Kidney (tissue), 13 donors: ENCODE measurements at regions not wholly inside any gene's neighbourhood (a gene's known extent, or its start where the extent isn't known, plus 50 kb on each side); places are given as distances from the start of the nearest gene placed in this dataset.

ENCODE experiments used
- DNase-seq, 5 donors: peaks; one replicate each; pipeline ENCODE4 v3.0.0-alpha.2; 2013 to 2020
- FAIRE-seq: peaks from 2 replicates; lab custom pipeline; 2012; peaks lifted over from hg19 to GRCh38; lab: Jason Lieb, UNC
- H3K27ac ChIP-seq, 2 donors: one replicate each; pipeline ENCODE4 v1.7.0; 2013; ENCODE audit warnings: low read depth in 2 of 2, low read length in 2 of 2, inconsistent platforms in 1 of 2
- H3K27me3 ChIP-seq: one replicate; pipeline ENCODE4 v1.7.1; 2013; ENCODE audit warnings: low read length, inconsistent platforms; ENCODE audit not compliant: control insufficient read depth, insufficient read depth
- H3K36me3 ChIP-seq, 3 donors: one replicate each; pipeline versions ENCODE4 v1.7.0 to v1.7.1; 2013; ENCODE audit warnings: low read length in 3 of 3, control low read depth in 1 of 3, inconsistent platforms in 1 of 3; ENCODE audit not compliant: insufficient read depth in 3 of 3, control insufficient read depth in 2 of 3
- H3K4me1 ChIP-seq, 3 donors: one replicate each; pipeline versions ENCODE4 v1.7.0 to v1.7.1; 2013; ENCODE audit warnings: low read length in 3 of 3, inconsistent platforms in 1 of 3, low read depth in 1 of 3; ENCODE audit not compliant: control insufficient read depth in 2 of 3, insufficient read depth in 2 of 3
- H3K4me3 ChIP-seq, 3 donors: one replicate each; pipeline versions ENCODE4 v1.7.0 to v1.8.1; 2013; ENCODE audit warnings: low read length in 3 of 3, control low read depth in 1 of 3, inconsistent platforms in 1 of 3
- H3K9ac ChIP-seq, 3 donors: one replicate each; pipeline versions ENCODE4 v1.7.0 to v1.7.1; 2013; ENCODE audit warnings: low read length in 3 of 3, control low read depth in 1 of 3, inconsistent platforms in 1 of 3
- H3K9me3 ChIP-seq, 3 donors: one replicate each; pipeline versions ENCODE4 v1.7.0 to v1.7.1; 2013; ENCODE audit warnings: low read length in 3 of 3, control low read depth in 1 of 3, inconsistent platforms in 1 of 3; ENCODE audit not compliant: control insufficient read depth in 2 of 3, insufficient read depth in 1 of 3
- intact Hi-C: fragments of 100-400 bp; cut with DNase I; formaldehyde crosslinking; loops from one replicate; pipeline ENCODE4 v1.11.1; 2022
- TF ChIP-seq, protein P1 (sequence below): IDR thresholded peaks from 3 replicates; pipeline ENCODE4 v1.5.1; 2012; ENCODE audit warnings: mild to moderate bottlenecking, moderate library complexity, borderline replicate concordance; ENCODE audit not compliant: insufficient read depth; ENCODE audit errors: extremely low read depth
- donor health status: control.
- donor health status: control.
- donor health status: control.
- donor health status: control.
- donor health status: control.
- donor health status: DM: yes; HTN: yes; CAD: no.
- donor health status: Normal renal cell carcinoma (clear cell type).

DNA sequence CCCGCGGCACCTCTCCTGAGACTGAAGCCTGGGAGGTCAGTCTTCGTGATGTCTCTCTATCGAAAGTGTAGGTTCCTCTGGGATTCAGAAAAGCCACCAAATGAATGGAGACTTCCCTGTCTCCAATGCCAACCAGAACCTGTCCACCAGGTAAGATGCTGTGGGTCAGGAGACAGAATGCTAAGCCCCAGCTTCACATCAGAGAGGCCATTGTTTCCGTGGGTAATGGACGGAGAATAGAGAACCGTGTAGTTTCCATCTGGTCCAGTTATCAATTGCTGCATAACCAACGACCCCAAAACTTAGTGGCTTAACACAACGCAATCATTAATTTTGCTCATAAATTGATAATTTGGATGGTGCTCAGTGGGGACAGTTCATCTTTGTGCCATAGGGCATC is 93.5 kb downstream of the DDX1 start:
- H3K36me3 ChIP-seq = no peaks in the 10 kb centered on the region
- DNase-seq (no peak), FAIRE-seq (no peak)
- H3K9ac ChIP-seq = no peak overlapping the region
- no peak overlapping the region for H3K4me3 ChIP-seq
- no peak overlapping the region for H3K27ac ChIP-seq
- H3K4me1 ChIP-seq = no peaks in the 10 kb centered on the region
- TF ChIP-seq, protein P1, sequence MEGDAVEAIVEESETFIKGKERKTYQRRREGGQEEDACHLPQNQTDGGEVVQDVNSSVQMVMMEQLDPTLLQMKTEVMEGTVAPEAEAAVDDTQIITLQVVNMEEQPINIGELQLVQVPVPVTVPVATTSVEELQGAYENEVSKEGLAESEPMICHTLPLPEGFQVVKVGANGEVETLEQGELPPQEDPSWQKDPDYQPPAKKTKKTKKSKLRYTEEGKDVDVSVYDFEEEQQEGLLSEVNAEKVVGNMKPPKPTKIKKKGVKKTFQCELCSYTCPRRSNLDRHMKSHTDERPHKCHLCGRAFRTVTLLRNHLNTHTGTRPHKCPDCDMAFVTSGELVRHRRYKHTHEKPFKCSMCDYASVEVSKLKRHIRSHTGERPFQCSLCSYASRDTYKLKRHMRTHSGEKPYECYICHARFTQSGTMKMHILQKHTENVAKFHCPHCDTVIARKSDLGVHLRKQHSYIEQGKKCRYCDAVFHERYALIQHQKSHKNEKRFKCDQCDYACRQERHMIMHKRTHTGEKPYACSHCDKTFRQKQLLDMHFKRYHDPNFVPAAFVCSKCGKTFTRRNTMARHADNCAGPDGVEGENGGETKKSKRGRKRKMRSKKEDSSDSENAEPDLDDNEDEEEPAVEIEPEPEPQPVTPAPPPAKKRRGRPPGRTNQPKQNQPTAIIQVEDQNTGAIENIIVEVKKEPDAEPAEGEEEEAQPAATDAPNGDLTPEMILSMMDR = no peak
- intact Hi-C loops = no loop called here
- H3K9me3 ChIP-seq = no peaks in the 10 kb centered on the region
- no peaks in the 10 kb centered on the region for H3K27me3 ChIP-seq

DNA sequence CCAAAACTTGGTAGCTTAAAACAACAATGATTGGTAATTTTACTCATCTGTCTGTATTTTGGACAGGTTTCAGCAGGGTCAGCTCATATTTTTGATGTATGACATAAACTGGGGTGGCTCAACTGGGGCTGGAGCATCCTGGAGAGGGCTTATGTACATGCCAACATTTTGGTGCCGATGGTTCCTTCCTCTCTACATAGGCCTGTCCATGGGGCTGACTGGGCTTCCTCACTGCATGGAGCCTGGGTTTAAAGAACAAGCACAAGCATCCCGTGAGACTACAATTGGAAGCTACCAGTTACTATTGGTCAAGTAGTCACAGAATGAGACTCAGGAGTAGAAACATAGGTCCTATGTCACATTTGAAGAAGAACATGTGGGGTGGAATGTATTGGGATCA is 95.0 kb downstream of the DDX1 start:
- DNase-seq (no peak), FAIRE-seq (no peak)
- no peaks in the 10 kb centered on the region for H3K4me1 ChIP-seq
- H3K27ac ChIP-seq = no peak overlapping the region
- H3K27me3 ChIP-seq = no peaks in the 10 kb centered on the region
- no peaks in the 10 kb centered on the region for H3K36me3 ChIP-seq
- H3K9me3 ChIP-seq = no peaks in the 10 kb centered on the region
- H3K9ac ChIP-seq = no peak overlapping the region
- TF ChIP-seq, protein P1 = no peak
- H3K4me3 ChIP-seq = no peak overlapping the region
- intact Hi-C loops = no loop called here

DNA sequence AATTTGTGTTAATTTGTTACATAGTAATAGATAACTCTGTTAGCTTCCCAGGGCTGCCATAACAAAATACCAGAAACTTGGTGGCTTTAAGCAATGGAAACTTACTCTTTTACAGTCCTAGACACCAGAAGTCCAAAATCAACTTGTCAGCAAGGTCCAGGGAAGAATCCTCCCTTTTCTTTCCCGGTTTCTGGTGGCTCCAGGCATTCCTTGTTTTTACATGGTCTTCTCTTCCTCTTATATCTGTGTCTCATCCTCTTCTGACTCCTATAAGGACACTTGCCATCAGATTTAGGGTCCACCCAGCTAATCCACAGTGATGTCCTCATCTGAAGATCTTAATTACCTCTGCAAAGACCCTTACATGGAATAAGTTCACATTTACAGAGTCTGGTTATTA is 95.6 kb downstream of the DDX1 start:
- TF ChIP-seq, protein P1 = no peak
- Histone ChIP-seq H3K4me1 (no peaks in the 10 kb centered on the region), H3K27ac (no peak overlapping the region), H3K9ac (no peak overlapping the region), H3K36me3 (no peaks in the 10 kb centered on the region), H3K27me3 (no peaks in the 10 kb centered on the region), H3K4me3 (no peak overlapping the region), H3K9me3 (no peaks in the 10 kb centered on the region)
- DNase-seq (no peak), FAIRE-seq (no peak)
- intact Hi-C loops = no loop called here

DNA sequence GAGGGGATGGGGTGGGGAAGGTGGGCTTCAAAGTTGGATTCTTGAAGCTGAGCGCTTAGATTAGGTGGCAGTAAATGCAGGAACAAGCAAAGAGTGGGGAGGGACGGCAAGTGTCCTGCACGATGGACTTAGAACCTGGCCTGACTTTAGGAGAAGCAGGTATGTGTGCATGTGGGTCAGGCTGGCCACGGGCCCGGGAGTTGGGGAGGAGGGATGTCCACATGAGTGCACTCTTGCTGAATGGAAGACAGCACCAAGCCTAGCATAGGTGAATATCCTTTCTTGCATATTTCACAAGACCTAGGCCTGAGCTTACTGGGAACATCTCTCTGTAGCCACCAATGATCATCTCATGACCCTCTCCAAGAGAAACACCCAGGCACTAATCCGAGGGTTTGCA is 96.1 kb downstream of the DDX1 start:
- no peak overlapping the region for H3K27ac ChIP-seq
- FAIRE-seq (no peak), DNase-seq (no peak)
- H3K27me3 ChIP-seq = no peaks in the 10 kb centered on the region
- intact Hi-C loops = no loop called here
- H3K9ac ChIP-seq = no peak overlapping the region
- H3K9me3 ChIP-seq = no peaks in the 10 kb centered on the region
- no peaks in the 10 kb centered on the region for H3K36me3 ChIP-seq
- TF ChIP-seq, protein P1 = no peak
- no peaks in the 10 kb centered on the region for H3K4me1 ChIP-seq
- no peak overlapping the region for H3K4me3 ChIP-seq
